HAP-1 (cell line): ENCODE measurements at regions not wholly inside any gene's neighbourhood (a gene's known extent, or its start where the extent isn't known, plus 50 kb on each side); places are given as distances from the start of the nearest gene placed in this dataset.

Experiments
- DNase-seq, 2 experiments: peaks; one replicate each; pipeline ENCODE4 v3.0.0-alpha.2; 2016 to 2020; ENCODE audit warnings: low spot score in 2 of 2
- H3K27me3 ChIP-seq: fragments of 250-450 bp; sonication (Bioruptor Pico); 2 replicates; pipeline ENCODE4 v1.5.1; 2020; ENCODE audit warnings: low read depth, mild to moderate bottlenecking, moderate library complexity
- H3K36me3 ChIP-seq: fragments of 250-450 bp; sonication (Bioruptor Pico); replicated peaks from 2 replicates; pipeline ENCODE4 v1.5.1; 2020; ENCODE audit warnings: mild to moderate bottlenecking
- H3K4me1 ChIP-seq: fragments of 250-450 bp; sonication (Bioruptor Pico); 2 replicates; pipeline ENCODE4 v1.5.1; 2020; ENCODE audit warnings: mild to moderate bottlenecking
- H3K4me3 ChIP-seq: fragments of 250-450 bp; sonication (Bioruptor Pico); 2 replicates; pipeline ENCODE4 v1.5.1; 2020; ENCODE audit warnings: mild to moderate bottlenecking, moderate library complexity
- H3K9me3 ChIP-seq: fragments of 250-450 bp; sonication (Bioruptor Pico); 2 replicates; pipeline ENCODE4 v1.5.1; 2020; ENCODE audit warnings: mild to moderate bottlenecking, moderate library complexity
- in situ Hi-C: fragments of 300-500 bp; cut with MboI; formaldehyde crosslinking; loops from 3 replicates; pipeline ENCODE4 v1.14.3; 2020; ENCODE audit warnings: low sequenced_read_pairs, inconsistent platforms, mixed read lengths

DNA sequence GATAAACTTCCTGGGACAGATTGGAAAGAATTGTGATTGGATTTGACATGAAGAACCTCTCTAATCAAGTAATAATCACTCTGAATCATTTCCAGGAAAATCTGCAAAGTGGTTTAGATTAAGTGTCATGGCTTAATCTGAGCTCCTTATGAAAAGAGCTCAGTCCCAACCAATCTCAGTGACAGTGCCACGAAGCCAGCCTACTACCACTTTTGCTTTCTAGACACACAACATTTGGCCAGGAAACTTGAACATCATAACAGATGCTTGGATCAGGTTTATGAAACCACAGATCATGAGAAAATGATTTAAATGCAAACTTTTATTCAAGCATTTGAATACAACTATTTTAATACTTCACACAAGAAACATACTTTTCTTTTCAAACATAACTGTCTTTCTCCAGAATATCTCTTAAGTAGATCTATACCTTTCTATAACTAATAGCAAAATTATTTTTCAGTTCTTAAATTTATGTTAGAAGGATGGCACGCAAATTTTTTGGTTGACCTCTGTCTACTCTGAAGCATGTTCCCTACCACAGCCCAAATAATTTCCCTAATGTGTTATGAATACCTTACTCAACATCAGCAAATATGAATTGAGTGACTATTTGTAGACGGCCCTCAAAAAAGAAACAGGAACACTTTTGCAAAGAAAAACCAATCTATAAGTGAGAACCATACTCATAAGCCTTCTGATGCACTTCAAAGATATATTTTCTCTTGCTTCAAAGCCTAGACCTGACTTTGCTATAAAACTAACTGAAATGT is 495.0 kb upstream of the ZNF385D start:
- H3K27me3 ChIP-seq = no peaks in the 10 kb centered on the region
- no peaks in the 10 kb centered on the region for H3K36me3 ChIP-seq
- in situ Hi-C loops = no loop called here
- DNase-seq = no peak
- no peaks in the 10 kb centered on the region for H3K4me1 ChIP-seq
- H3K9me3 ChIP-seq = no peaks in the 10 kb centered on the region
- H3K4me3 ChIP-seq = no peak overlapping the region

DNA sequence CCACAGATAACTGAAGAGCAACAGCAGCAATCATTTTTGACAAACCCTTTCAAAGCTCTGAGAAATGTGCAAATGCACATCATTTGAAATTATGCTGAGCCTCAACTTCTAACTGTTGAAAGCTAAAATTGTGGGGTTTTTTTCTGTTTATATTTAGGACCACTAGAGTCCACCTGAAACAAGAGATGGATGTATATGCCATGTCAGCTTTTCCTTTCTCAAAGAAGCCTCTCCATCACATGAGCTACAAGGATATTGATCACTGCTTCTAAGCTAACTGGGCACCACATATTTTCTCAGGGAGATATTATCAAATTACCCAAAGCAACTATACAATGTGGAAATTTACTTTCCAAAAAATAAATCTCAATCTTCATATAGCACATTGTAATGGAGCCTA is 498.6 kb upstream of the ZNF385D start:
- H3K36me3 ChIP-seq = no peaks in the 10 kb centered on the region
- no peak overlapping the region for H3K4me3 ChIP-seq
- H3K4me1 ChIP-seq = no peaks in the 10 kb centered on the region
- in situ Hi-C loops = no loop called here
- H3K27me3 ChIP-seq = no peaks in the 10 kb centered on the region
- H3K9me3 ChIP-seq = no peaks in the 10 kb centered on the region
- DNase-seq = no peak

DNA sequence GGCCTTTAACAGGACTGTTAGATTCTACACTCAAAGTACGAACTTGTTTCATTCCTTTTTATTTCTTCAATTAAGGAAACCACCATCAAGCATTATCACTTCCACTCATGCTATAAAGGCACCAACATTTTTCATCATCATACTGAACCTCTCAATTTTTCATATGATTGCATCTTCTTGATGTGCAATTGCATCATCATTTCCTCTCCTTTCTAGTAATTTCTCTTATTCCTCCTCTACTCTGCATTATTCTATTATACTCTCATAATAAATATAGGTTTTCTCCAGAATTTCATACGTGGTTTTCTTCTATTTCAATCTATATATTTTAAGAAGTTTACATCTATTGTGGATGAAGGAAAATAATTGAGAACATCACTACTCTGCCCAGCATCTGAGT is 506.2 kb upstream of the ZNF385D start:
- no peak for DNase-seq
- in situ Hi-C loops = no loop called here
- no peaks in the 10 kb centered on the region for H3K27me3 ChIP-seq
- H3K9me3 ChIP-seq = no peaks in the 10 kb centered on the region
- H3K36me3 ChIP-seq = no peaks in the 10 kb centered on the region
- H3K4me3 ChIP-seq = no peak overlapping the region
- no peaks in the 10 kb centered on the region for H3K4me1 ChIP-seq

DNA sequence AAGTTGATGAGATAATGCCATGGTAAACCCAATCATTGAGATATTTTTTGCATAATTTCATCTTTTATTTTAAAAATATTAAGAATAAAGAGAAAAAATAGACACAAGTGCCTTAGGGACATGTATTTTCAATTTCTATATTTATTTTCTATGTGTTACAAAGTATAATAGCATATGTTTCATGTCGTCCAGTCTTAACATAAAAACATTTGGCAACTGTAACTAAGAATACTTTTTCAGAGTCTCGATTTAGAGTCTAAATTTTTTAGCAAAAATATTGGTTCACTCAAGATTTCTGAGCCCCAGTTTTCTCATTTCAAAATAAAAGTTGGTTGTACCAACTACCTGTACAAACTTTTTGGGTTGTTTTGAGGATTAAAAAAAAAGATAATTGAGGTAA is 511.4 kb upstream of the ZNF385D start:
- in situ Hi-C loops = no loop called here

DNA sequence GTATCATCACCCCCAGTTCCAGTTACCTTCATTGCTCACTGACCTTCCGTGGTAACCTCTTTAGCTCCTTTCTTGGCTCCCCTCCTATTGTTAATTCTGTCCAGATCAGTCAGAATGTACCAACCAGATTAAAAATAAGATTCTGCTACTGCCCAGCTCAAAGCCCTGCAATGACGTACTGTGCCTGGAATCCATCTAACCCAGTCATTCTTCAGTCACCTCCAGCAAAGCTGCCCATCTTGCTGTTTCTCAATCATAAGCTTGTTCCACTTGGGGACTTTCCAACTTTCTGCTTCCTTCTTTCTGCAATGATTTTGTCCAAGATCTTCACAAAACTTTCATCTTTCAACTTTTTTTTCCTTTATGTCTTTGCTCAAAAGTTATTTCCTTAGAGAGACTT is 512.0 kb upstream of the ZNF385D start:
- Histone ChIP-seq H3K4me3 (no peak overlapping the region), H3K27me3 (no peaks in the 10 kb centered on the region), H3K4me1 (no peaks in the 10 kb centered on the region), H3K9me3 (no peaks in the 10 kb centered on the region), H3K36me3 (no peaks in the 10 kb centered on the region)
- no peak for DNase-seq
- in situ Hi-C loops = no loop called here

More for the DNA sequence above, 511.4 kb upstream of the ZNF385D start:
- Histone ChIP-seq H3K9me3 (no peaks in the 10 kb centered on the region), H3K4me3 (no peak overlapping the region), H3K4me1 (no peaks in the 10 kb centered on the region), H3K27me3 (no peaks in the 10 kb centered on the region), H3K36me3 (no peaks in the 10 kb centered on the region)
- DNase-seq = no peak

DNA sequence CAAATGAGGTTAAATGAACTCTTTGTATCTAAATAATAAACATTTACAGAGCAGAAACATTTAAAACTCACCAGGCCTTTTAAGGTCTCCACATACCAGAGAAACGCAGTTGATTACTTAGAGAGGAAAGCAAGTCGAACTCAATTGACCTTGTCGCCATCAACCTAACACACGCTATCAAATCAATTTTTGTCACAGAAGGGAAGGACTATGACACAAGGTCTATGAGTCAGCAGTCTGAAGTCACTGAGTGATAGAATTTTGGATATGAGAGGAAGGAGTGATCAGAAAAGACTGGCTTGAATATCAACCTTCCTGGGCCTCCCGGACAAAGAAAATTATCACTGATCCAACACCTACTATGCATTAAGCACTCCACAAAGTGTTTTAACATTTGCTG is 514.4 kb upstream of the ZNF385D start:
- Histone ChIP-seq H3K27me3 (no peaks in the 10 kb centered on the region), H3K9me3 (no peaks in the 10 kb centered on the region), H3K4me1 (no peaks in the 10 kb centered on the region), H3K4me3 (no peak overlapping the region), H3K36me3 (no peaks in the 10 kb centered on the region)
- in situ Hi-C loops = no loop called here
- no peak for DNase-seq

DNA sequence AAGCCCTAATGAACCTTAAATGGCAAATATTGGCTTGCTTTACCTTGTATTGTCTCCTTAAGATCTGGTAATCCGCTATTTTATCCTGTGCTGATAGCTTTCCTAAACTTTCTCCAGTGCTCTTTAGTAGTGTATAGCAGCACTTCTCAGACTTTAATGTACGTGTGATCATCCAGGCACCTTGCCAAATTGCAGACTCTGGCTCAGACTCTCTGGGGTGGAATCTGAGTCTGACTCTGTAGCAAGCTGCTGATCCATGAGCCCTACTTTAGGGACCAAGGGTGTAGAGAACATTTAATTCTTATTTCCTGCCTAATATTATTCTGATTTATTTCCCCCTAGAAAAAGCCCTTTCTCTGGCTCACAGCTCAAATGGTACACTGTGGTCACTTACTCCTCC is 518.8 kb upstream of the ZNF385D start:
- Histone ChIP-seq H3K36me3 (no peaks in the 10 kb centered on the region), H3K4me1 (no peaks in the 10 kb centered on the region), H3K4me3 (no peak overlapping the region), H3K9me3 (no peaks in the 10 kb centered on the region), H3K27me3 (no peaks in the 10 kb centered on the region)
- no peak for DNase-seq
- in situ Hi-C loops = no loop called here

DNA sequence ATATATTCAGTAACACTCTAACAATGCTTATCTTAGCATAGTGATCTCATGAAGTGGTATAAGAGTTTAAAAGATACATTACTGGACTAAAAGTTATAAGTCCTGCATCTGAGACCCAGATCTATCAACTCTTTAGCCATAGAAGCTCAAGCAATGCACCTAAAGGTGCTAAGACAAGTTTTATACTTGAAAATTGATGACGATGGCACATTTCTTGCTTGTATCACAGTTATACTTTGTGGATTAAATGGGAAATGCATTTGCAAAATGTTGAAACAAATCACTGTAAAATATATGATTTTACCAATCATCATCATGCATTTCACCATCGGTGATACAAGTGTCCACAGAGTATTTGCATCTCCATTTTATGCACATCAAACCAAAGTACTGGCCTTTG is 525.3 kb upstream of the ZNF385D start:
- Histone ChIP-seq H3K9me3 (no peaks in the 10 kb centered on the region), H3K4me3 (no peak overlapping the region), H3K27me3 (no peaks in the 10 kb centered on the region; the same call in 1 of the 2 replicates), H3K4me1 (no peaks in the 10 kb centered on the region), H3K36me3 (no peaks in the 10 kb centered on the region)
- in situ Hi-C loops = no loop called here
- no peak for DNase-seq

DNA sequence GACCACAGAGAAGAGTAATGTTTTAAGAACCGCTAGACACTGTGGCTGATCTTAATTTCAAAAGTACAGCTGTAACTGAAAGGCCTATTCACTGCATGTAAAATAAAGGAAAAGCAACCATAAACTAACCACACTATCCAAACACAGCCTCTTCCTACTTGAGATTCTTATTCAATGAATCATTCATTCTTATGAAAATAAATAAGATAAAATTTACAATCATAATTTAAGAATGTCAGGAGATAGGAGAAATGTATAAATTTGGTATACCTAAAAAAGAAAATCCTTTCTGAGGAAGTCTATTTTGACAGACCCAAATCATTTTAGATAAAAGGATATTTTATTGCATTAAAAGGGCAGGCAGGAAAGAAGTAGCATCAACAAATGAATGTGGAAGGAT is 533.5 kb upstream of the ZNF385D start:
- no peaks in the 10 kb centered on the region; the same call in 1 of the 2 replicates for H3K27me3 ChIP-seq
- H3K4me3 ChIP-seq = no peak overlapping the region
- no peaks in the 10 kb centered on the region for H3K4me1 ChIP-seq
- in situ Hi-C loops = no loop called here
- no peaks in the 10 kb centered on the region for H3K36me3 ChIP-seq
- no peak for DNase-seq
- H3K9me3 ChIP-seq = no peaks in the 10 kb centered on the region

DNA sequence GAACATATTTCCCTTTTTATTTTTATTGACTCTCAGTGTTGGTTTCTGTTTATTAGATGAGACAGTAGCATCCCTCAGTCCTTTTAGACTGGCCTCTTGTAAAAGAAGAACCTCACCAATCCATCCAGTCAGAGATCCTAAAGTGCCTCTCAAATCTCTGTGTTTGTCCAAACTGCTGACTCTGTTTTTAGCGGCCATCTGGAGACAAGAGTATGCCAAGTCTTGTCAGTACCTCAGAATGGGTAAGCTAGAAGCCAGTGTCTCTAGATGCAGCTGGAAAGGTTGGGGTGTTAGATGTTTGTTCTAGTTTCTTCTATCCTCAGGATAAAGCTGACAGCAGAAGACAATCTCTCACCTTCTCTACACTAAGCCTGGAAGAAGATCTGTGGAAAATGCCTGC is 537.7 kb upstream of the ZNF385D start:
- in situ Hi-C loops = no loop called here
- Histone ChIP-seq H3K27me3 (no peaks in the 10 kb centered on the region), H3K4me1 (no peaks in the 10 kb centered on the region), H3K36me3 (no peaks in the 10 kb centered on the region), H3K9me3 (no peaks in the 10 kb centered on the region), H3K4me3 (no peak overlapping the region)
- no peak for DNase-seq

DNA sequence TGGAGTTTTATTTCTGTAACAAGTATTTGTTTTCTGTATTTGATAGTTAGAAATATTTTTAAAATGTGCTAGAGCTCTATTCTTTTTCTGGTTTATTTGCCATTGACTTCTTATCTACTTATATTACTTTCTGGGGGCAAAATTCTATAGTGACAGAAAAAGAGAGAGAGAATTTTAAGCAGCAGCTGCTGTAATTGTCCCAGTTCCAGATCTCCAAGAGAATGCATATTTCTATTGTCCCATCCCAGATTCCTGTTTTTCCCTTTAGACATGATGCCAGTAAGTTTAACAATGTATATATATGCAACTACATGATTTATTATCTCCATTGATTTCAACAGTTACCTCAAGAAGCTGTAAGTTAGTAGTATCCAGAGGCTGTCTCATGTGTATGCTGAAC is 541.7 kb upstream of the ZNF385D start:
- H3K4me1 ChIP-seq = no peaks in the 10 kb centered on the region
- no peak overlapping the region for H3K4me3 ChIP-seq
- no peaks in the 10 kb centered on the region for H3K27me3 ChIP-seq
- in situ Hi-C loops = no loop called here
- no peaks in the 10 kb centered on the region for H3K36me3 ChIP-seq
- no peak for DNase-seq
- H3K9me3 ChIP-seq = no peaks in the 10 kb centered on the region

DNA sequence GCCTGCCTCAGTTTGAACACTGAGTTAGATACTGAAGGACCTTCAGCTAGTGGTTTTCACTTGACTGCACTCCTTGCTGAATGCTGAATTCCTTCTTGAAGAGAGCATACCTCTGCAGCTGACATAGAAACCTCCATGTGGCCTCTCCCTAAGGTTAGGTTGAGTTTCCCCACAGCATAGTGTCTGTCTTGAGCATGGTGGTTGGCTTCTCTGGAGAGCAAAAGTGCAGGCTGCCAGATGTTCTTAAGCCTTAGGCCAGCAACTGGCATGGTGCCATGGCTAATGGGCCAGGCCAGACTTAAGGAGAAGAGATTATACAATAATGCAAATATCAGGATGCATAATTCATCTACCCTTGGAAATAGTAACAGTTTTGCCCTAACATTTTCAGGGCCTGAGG is 545.6 kb upstream of the ZNF385D start:
- H3K27me3 ChIP-seq = no peaks in the 10 kb centered on the region
- no peaks in the 10 kb centered on the region for H3K4me1 ChIP-seq
- in situ Hi-C loops = no loop called here
- DNase-seq = no peak
- no peak overlapping the region for H3K4me3 ChIP-seq
- no peaks in the 10 kb centered on the region for H3K36me3 ChIP-seq
- H3K9me3 ChIP-seq = no peaks in the 10 kb centered on the region

DNA sequence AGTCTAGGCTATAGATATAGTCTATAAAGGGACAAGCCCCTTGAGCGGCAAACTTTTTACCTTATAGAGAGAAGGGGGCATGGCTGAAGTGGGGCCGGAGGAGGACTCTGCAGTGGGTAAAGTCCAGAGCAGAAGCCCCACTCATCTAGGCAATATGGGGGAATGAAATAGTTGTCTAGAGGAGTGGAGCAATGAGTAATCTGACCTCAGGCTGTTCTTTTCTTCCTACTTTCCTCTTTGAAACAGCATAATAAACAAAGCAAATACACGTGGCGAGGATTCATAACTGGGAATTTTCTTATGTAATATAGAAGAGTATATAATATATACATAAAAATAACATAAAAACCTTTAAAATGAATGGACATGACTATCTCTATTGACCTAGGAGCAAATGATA is 546.4 kb upstream of the ZNF385D start:
- Histone ChIP-seq H3K36me3 (no peaks in the 10 kb centered on the region), H3K4me1 (no peaks in the 10 kb centered on the region), H3K4me3 (no peak overlapping the region), H3K9me3 (no peaks in the 10 kb centered on the region), H3K27me3 (no peaks in the 10 kb centered on the region)
- no peak for DNase-seq
- in situ Hi-C loops = no loop called here

DNA sequence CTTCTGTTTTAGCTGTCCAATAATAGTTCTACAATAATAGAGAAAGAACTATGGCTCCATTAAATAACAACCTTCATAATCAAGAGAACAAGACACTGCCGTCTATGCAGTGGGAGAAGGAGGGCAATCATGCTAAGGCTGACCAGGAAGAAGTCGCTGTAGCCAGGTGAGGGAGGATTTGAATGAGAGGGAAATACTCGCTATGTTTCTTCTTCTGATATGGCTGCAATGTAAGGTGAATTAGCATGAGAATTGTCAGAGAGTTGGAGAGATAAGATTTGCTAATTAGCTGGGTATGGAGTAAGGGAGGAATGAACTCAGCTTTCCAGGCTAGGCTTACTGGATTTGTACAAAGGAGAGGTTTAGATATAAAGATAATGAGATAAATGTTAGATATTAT is 555.4 kb upstream of the ZNF385D start:
- no peak overlapping the region for H3K4me3 ChIP-seq
- H3K27me3 ChIP-seq = peaks cover 2% of the 10 kb centered on the region; the same call in 1 of the 2 replicates

DNA sequence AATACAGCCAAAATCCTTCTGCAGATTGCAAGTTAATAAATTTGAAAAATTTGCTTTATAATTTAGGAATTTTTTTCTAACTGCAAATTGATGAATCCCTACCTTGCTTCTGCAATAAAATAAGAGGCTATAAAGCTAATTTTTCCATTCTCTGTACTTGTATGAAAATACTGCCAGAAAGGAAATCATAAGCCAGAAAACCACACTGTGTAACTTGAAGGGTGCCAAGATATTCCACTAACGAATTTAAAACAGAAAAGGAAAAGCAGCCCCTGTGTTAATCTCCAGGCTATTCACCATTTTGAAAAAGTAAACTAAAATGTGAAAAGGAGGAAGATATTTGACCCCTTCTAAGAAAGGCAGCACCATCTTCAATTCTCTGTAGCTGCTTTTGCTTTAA is 557.9 kb upstream of the ZNF385D start:
- in situ Hi-C loops = no loop called here
- peaks cover 2% of the 10 kb centered on the region; the same call in 1 of the 2 replicates for H3K27me3 ChIP-seq
- H3K36me3 ChIP-seq = no peaks in the 10 kb centered on the region
- no peak for DNase-seq
- H3K4me3 ChIP-seq = no peak overlapping the region
- H3K4me1 ChIP-seq = no peaks in the 10 kb centered on the region
- no peaks in the 10 kb centered on the region for H3K9me3 ChIP-seq

More for the DNA sequence above, 555.4 kb upstream of the ZNF385D start:
- Histone ChIP-seq H3K36me3 (no peaks in the 10 kb centered on the region), H3K9me3 (no peaks in the 10 kb centered on the region), H3K4me1 (no peaks in the 10 kb centered on the region)
- no peak for DNase-seq
- in situ Hi-C loops = no loop called here
